ENCODE measurements at regions not wholly inside any gene's neighbourhood (a gene's known extent, or its start where the extent isn't known, plus 50 kb on each side); places are given as distances from the start of the nearest gene placed in this dataset.

DNA sequence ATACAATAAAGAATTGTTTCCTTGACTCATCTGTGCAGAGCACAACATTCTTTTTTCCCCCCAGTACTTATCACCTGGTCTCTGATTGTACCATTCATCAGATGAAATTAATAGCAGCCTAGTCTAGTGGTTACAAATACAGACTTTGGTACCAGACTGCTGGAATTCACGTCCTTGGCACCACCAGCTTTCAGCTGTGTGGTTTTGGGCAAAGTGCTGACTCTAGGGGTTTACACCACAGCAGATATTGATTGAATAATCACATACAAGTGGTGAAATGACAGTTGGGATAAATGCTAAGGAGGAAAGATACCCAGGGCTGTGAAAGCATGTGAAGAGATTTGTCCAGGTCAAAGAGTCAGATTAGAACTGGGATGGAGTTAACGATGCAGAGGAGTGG is 79.3 kb upstream of the ATP10B start:
- Histone ChIP-seq H3K9me3 (no peaks in the 10 kb centered on the region), H3K36me3 (no peaks in the 10 kb centered on the region), H3K27ac (no peak overlapping the region), H3K4me1 (no peaks in the 10 kb centered on the region), H3K27me3 (no peaks in the 10 kb centered on the region), H3K4me3 (no peak overlapping the region)
- TF ChIP-seq CTCF (IDR thresholded peaks at IDR 0.05) (no peak), POLR2A (IDR thresholded peaks at IDR 0.05) (no peak), EP300 (IDR thresholded peaks at IDR 0.05) (no peak), POLR2AphosphoS5 (IDR thresholded peaks at IDR 0.05) (no peak)
- ATAC-seq = no peak
- whole genome bisulfite sequencing, 2 donors (ENCODE audit: low coverage in 1 of 2) = 100% methylated on average over 1 of the region's 2 CpGs

GRCh38 chr5:160930406-160930805 is 78.4 kb upstream of the ATP10B start:
- H3K4me3 ChIP-seq = no peak overlapping the region
- WGBS, 2 donors (ENCODE audit: low coverage in 1 of 2) = 0 to 8% methylated on average over 1 of the region's 1 CpG
- no peaks in the 10 kb centered on the region for H3K27me3 ChIP-seq
- no peaks in the 10 kb centered on the region for H3K36me3 ChIP-seq
- H3K27ac ChIP-seq = no peak overlapping the region
- ATAC-seq = no peak
- no peaks in the 10 kb centered on the region for H3K4me1 ChIP-seq
- TF ChIP-seq CTCF (IDR thresholded peaks at IDR 0.05) = no peak
- TF ChIP-seq POLR2A (IDR thresholded peaks at IDR 0.05) = no peak
- TF ChIP-seq EP300 (IDR thresholded peaks at IDR 0.05) = no peak
- H3K9me3 ChIP-seq = no peaks in the 10 kb centered on the region

DNA sequence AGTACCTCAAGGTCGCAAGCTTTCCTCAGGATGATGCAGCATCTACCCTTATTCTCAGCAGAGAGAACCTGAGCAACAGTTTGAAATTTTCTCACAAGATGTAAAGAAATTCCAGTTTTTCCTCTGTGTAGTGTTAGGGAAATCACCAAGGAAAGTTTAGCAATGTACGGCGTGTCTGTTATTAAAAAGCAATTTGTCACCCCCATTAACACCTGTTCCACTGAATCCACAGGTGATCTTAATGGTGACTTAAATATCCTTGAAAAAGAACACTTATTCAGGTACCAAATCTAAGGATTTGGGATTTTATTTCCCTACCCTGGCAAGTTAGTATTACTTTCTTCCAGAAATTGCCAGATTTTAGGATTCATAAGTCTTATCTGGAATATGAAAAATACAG is 77.9 kb upstream of the ATP10B start:
- Histone ChIP-seq H3K27ac (no peak overlapping the region), H3K4me3 (no peak overlapping the region), H3K9me3 (no peaks in the 10 kb centered on the region), H3K36me3 (no peaks in the 10 kb centered on the region), H3K27me3 (no peaks in the 10 kb centered on the region), H3K4me1 (no peaks in the 10 kb centered on the region)
- 80 to 86% methylated on average over 1 to 3 of the region's 3 CpGs for WGBS, 2 donors (ENCODE audit: low coverage in 1 of 2)
- TF ChIP-seq POLR2A (IDR thresholded peaks at IDR 0.05) = no peak
- no peak for TF ChIP-seq EP300 (IDR thresholded peaks at IDR 0.05)
- TF ChIP-seq CTCF (IDR thresholded peaks at IDR 0.05) = no peak
- no peak for TF ChIP-seq POLR2AphosphoS5 (IDR thresholded peaks at IDR 0.05)
- ATAC-seq = no peak

GRCh38 chr5:160929360-160929759 is 77.3 kb upstream of the ATP10B start:
- 86% methylated on average over 1 of the region's 2 CpGs; no CpG with 5 or more reads in 1 of the 2 donors for WGBS, 2 donors (ENCODE audit: low coverage in 1 of 2)
- H3K9me3 ChIP-seq = no peaks in the 10 kb centered on the region
- no peak overlapping the region for H3K27ac ChIP-seq
- H3K27me3 ChIP-seq = no peaks in the 10 kb centered on the region
- H3K4me1 ChIP-seq = no peaks in the 10 kb centered on the region
- no peak for ATAC-seq
- no peak overlapping the region for H3K4me3 ChIP-seq
- TF ChIP-seq EP300 (IDR thresholded peaks at IDR 0.05) (no peak), POLR2A (IDR thresholded peaks at IDR 0.05) (no peak), POLR2AphosphoS5 (IDR thresholded peaks at IDR 0.05) (no peak), CTCF (IDR thresholded peaks at IDR 0.05) (no peak)
- H3K36me3 ChIP-seq = no peaks in the 10 kb centered on the region

DNA sequence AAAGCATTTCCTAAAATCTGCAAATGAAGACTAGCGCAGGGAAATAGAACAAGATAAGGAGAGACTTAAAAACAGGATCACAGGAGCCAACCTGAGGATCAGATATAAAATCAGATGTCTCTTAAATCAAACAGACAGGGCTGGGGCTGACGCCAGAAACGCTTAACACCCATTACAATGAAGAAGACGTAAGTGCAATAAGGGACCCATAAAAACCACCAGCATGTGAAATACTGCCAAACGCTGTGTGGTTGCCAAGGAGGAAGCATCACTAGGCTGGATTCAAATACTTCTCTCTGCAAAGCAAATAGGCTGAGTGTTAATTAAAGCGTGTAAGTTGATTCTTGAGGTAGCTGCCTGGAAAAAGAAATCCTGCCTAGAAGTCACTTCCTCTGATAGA is 74.4 kb upstream of the ATP10B start:
- Histone ChIP-seq H3K9me3 (no peaks in the 10 kb centered on the region), H3K4me3 (no peak overlapping the region), H3K4me1 (no peaks in the 10 kb centered on the region), H3K27me3 (no peaks in the 10 kb centered on the region), H3K27ac (no peak overlapping the region), H3K36me3 (no peaks in the 10 kb centered on the region)
- TF ChIP-seq POLR2A (IDR thresholded peaks at IDR 0.05) (no peak), CTCF (IDR thresholded peaks at IDR 0.05) (no peak), EP300 (IDR thresholded peaks at IDR 0.05) (no peak), POLR2AphosphoS5 (IDR thresholded peaks at IDR 0.05) (no peak)
- ATAC-seq = no peak
- 20 to 57% methylated on average over 1 to 6 of the region's 6 CpGs for WGBS, 2 donors (ENCODE audit: low coverage in 1 of 2)

Measured in gastroesophageal sphincter (tissue), 4 donors.